ENCODE measurements at regions not wholly inside any gene's neighbourhood (a gene's known extent, or its start where the extent isn't known, plus 50 kb on each side); places are given as distances from the start of the nearest gene placed in this dataset.

GRCh38 chr10:121654021-121654545 lies 55.8 kb upstream of the FGFR2 start:
- Mint-ChIP-seq H3K4me3 (no peak overlapping the region), H3K4me1 (no peaks in the 10 kb centered on the region), H3K27ac (no peak overlapping the region), H3K27me3 (peaks cover 1% of the 10 kb centered on the region), H3K36me3 (ENCODE audit: low read depth) (no peaks in the 10 kb centered on the region), H3K9me3 (no peaks in the 10 kb centered on the region)
- ChIA-PET POLR2A (no interaction called here), CTCF (no interaction called here)
- no peak for DNase-seq

- H3K4me3 Mint-ChIP-seq: no peak overlapping the region
- no peak for DNase-seq
- ChIA-PET CTCF (no interaction called here), POLR2A (no interaction called here)
- H3K27ac Mint-ChIP-seq: no peak overlapping the region
- no peaks in the 10 kb centered on the region for H3K4me1 Mint-ChIP-seq
- no peaks in the 10 kb centered on the region for H3K9me3 Mint-ChIP-seq
- peaks cover 1% of the 10 kb centered on the region for H3K27me3 Mint-ChIP-seq
- no peaks in the 10 kb centered on the region for H3K36me3 Mint-ChIP-seq (ENCODE audit: low read depth)
These were observed 55.4 kb upstream of the FGFR2 start for GRCh38 chr10:121653608-121654007.

GRCh38 chr10:121648493-121648892 lies 50.2 kb upstream of the FGFR2 start:
- Mint-ChIP-seq H3K36me3 (ENCODE audit: low read depth) (no peaks in the 10 kb centered on the region), H3K27ac (no peak overlapping the region), H3K4me1 (no peaks in the 10 kb centered on the region), H3K4me3 (no peak overlapping the region), H3K27me3 (peaks cover 1% of the 10 kb centered on the region), H3K9me3 (peaks cover 2% of the 10 kb centered on the region)
- ChIA-PET POLR2A (no interaction called here), CTCF (no interaction called here)
- DNase-seq: no peak

- Mint-ChIP-seq H3K4me3 (no peak overlapping the region), H3K27ac (no peak overlapping the region), H3K4me1 (no peaks in the 10 kb centered on the region), H3K9me3 (peaks cover 2% of the 10 kb centered on the region), H3K36me3 (ENCODE audit: low read depth) (no peaks in the 10 kb centered on the region), H3K27me3 (peaks cover 1% of the 10 kb centered on the region)
- DNase-seq: no peak
- CTCF ChIA-PET: no interaction called here
- POLR2A ChIA-PET: no interaction called here
These were observed 49.8 kb upstream of the FGFR2 start for GRCh38 chr10:121648059-121648458.
